AG10803 (cell line): ENCODE measurements at regions not wholly inside any gene's neighbourhood (a gene's known extent, or its start where the extent isn't known, plus 50 kb on each side); places are given as distances from the start of the nearest gene placed in this dataset.

Experiments used
- DNase-seq: peaks from one replicate; pipeline ENCODE4 v3.0.0; 2010; ENCODE audit warnings: low read depth
- H3K4me3 ChIP-seq: 2 replicates; pipeline ENCODE4 v1.5.1; 2011; ENCODE audit warnings: mild to moderate bottlenecking, low read length, control low read depth
- CTCF ChIP-seq: conservative IDR thresholded peaks from 2 replicates; pipeline ENCODE4 v1.5.1; 2011; ENCODE audit warnings: mild to moderate bottlenecking, low read length, control low read depth, inconsistent platforms

- TF ChIP-seq CTCF, result no peak
- no peak for DNase-seq
- no peak overlapping the region for H3K4me3 ChIP-seq
These were observed 199.2 kb upstream of the PMEPA1 start for GRCh38 chr20:57908704-57909630.

GRCh38 chr20:57908226-57908625 is 198.4 kb upstream of the PMEPA1 start:
- no peak for DNase-seq
- TF ChIP-seq CTCF, result no peak
- no peak overlapping the region for H3K4me3 ChIP-seq

GRCh38 chr20:57907131-57908000 is 197.6 kb upstream of the PMEPA1 start:
- TF ChIP-seq CTCF, result no peak
- no peak for DNase-seq
- no peak overlapping the region for H3K4me3 ChIP-seq

DNA sequence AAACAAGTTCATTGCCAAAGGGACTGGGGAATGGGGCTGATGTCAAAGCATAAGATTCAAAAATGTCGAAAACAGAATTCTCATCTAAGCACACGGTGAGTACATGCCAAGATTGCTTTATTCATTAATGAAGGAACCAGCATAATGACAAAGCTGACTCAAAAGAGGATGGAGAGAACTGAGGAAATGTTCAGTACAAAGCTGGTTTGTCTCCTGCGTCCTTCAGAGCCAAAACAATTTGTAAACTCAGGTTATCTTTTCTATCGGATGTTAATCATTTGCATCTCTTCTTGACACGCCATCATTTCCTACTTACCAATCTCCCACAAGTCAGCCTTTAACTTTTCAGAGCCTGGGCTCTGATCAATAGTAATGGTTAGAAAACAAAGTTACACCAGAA is 195.6 kb upstream of the PMEPA1 start:
- H3K4me3 ChIP-seq, result no peak overlapping the region
- no peak for TF ChIP-seq CTCF
- DNase-seq, result no peak

GRCh38 chr20:57904314-57905105 is 194.7 kb upstream of the PMEPA1 start:
- H3K4me3 ChIP-seq, result no peak overlapping the region
- DNase-seq, result peak; percentile 20
- TF ChIP-seq CTCF, result no peak

DNA sequence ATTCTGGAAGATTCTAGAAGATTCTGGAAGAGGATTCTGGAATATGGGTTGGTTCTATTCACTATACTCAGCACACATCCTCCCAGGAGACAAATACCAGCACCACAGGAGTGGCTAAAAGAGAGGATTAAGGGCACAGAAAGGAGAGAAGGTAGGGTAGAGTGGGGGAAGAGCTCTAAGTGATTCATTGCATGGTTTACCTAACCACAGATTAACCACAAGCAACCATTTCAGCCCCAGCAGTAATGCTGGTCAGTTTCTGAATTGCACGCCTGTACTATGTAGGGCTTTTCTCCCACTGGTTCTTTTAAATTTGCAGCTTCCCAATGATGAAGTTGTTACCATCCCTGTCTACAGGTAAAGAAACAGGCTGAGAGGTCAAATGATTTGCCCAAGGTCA is 192.7 kb upstream of the PMEPA1 start:
- TF ChIP-seq CTCF, result peak; percentile 49
- DNase-seq, result peak; percentile 79
- H3K4me3 ChIP-seq, result no peak overlapping the region
